ENCODE measurements at regions not wholly inside any gene's neighbourhood (a gene's known extent, or its start where the extent isn't known, plus 50 kb on each side); places are given as distances from the start of the nearest gene placed in this dataset.
A peak's percentile ranks its signal among the peaks of the same experiment; 100 is the strongest.
"Not testable (repeated sequence)": the region's sequence is repeated elsewhere in the genome, so short reads cannot be mapped to it uniquely, and the experiment has no call there.

DNA sequence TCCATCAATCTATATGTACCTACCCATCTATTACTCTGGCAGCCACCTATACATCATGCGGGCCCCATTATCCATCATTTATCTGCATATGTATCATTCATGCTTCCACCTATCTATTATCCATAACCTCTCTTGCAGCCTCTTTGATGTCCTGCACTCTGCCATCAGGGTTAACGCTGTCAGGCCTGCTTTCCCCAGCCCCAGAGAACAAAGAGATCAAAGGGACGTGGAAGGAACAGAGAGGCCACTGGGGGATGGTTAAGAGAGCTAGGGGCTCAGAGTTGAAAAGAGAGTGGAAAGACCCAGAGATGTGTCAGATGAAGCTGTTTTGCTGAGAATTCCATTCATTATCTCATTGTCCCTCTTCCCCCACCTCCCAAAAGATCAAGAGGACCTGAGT is 67.3 kb upstream of the CCDC167 start:
- no TSS peak for BruUV-seq (replicated peaks)
- Mint-ChIP-seq H3K4me1 (ENCODE audit: low read depth, unreplicated experiment) (peaks cover 8% of the 10 kb centered on the region), H3K36me3 (ENCODE audit: insufficient read depth, unreplicated experiment) (no peaks in the 10 kb centered on the region), H3K27me3 (ENCODE audit: insufficient read depth, unreplicated experiment) (no peaks in the 10 kb centered on the region), H3K4me3 (ENCODE audit: unreplicated experiment) (peak overlapping the region; percentile 64), H3K9me3 (ENCODE audit: unreplicated experiment) (no peaks in the 10 kb centered on the region), H3K27ac (ENCODE audit: unreplicated experiment) (no peak overlapping the region)
- peaks cover 6% of the 10 kb centered on the region; the same call in 1 of the 2 replicates for H3K4me1 ChIP-seq
- POLR2A ChIA-PET = no interaction called here
- H3K9me3 ChIP-seq = no peaks in the 10 kb centered on the region
- CTCF ChIA-PET = interaction anchor here (1.7 to 2.2 kb wide), 2 partner anchors 55 to 125 kb away, joined by 13 read pairs; no protein-coding TSS in a partner anchor
- H3K4me3 ChIP-seq (ENCODE audit: low read depth, low read length) = no peak overlapping the region
- no peaks in the 10 kb centered on the region for H3K36me3 ChIP-seq (ENCODE audit: control insufficient read depth, insufficient read depth, low read length)
- DNase-seq = no peak
- TF ChIP-seq, protein P1, sequence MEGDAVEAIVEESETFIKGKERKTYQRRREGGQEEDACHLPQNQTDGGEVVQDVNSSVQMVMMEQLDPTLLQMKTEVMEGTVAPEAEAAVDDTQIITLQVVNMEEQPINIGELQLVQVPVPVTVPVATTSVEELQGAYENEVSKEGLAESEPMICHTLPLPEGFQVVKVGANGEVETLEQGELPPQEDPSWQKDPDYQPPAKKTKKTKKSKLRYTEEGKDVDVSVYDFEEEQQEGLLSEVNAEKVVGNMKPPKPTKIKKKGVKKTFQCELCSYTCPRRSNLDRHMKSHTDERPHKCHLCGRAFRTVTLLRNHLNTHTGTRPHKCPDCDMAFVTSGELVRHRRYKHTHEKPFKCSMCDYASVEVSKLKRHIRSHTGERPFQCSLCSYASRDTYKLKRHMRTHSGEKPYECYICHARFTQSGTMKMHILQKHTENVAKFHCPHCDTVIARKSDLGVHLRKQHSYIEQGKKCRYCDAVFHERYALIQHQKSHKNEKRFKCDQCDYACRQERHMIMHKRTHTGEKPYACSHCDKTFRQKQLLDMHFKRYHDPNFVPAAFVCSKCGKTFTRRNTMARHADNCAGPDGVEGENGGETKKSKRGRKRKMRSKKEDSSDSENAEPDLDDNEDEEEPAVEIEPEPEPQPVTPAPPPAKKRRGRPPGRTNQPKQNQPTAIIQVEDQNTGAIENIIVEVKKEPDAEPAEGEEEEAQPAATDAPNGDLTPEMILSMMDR (IDR thresholded peaks at IDR 0.05; ENCODE audit: insufficient read depth in 1 of 2, low read depth in 1 of 2, low read length in 1 of 2, severe bottlenecking in 1 of 2, unreplicated experiment in 1 of 2) = no peak
- no peaks in the 10 kb centered on the region for H3K27me3 ChIP-seq (replicated peaks; ENCODE audit: control insufficient read depth, insufficient read depth, low read length)
- intact Hi-C loops (cut with micrococcal nuclease; ENCODE audit: unreplicated experiment) = loop anchor here (1.0 to 5.0 kb wide), 3 partner anchors 29 to 185 kb away; no protein-coding TSS in a partner anchor

DNA sequence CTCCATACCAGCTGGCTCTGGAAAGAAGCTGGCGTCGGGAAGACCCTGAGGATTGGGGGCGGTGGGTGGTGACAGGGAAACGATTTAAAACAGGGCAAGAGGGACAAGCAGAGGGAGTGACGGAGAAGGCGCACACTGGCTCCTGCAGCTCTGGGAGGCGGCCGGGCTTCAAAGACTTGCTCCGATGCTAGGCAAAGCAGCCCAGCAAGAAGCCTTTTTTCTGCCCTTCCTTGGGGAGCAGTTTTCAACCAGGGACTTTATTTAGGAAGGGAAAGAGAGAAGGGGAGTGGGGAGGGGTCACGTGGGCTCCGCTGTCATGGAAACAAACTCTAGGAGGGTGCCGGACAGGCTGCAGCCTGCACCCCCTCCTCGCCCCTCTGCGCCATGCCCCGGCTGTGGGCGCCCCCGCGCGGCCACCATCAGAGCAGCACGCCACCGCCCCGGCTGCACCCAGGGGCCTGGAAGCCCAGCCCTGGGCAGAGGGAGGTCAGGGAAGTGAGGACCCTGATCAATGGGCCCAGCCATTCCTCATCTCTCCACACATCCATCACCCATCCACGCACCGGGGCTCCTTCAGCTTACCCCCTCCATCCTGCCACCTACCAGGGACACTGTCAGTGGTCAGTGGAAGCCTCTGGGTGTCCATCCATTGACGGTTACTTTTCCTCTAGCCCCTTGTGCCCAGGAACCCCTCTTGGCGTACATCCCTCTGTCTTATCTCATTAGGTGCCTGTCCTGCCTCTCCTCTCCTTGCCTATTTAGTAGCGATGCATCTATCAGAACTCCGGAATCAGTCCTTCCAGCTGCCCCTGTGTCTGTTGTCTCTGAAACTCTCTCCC is 66.6 kb upstream of the CCDC167 start:
- Histone ChIP-seq H3K9me3 (no peaks in the 10 kb centered on the region), H3K36me3 (ENCODE audit: control insufficient read depth, insufficient read depth, low read length) (no peaks in the 10 kb centered on the region), H3K27me3 (replicated peaks; ENCODE audit: control insufficient read depth, insufficient read depth, low read length) (no peaks in the 10 kb centered on the region), H3K4me1 (peaks cover 6% of the 10 kb centered on the region; the same call in 1 of the 2 replicates), H3K4me3 (ENCODE audit: low read depth, low read length) (peak overlapping the region; percentile 30)
- DNase-seq = peak; percentile 47 to 80
- ChIA-PET CTCF (interaction anchor here (0.6 to 2.2 kb wide), 18 partner anchors 10 to 1798 kb away, joined by 3 to 16 read pairs (median 4); partner anchors contain the start of gene CCDC167), POLR2A (interaction anchor here (0.7 kb wide), 1 partner anchor 33 kb away, joined by 8 read pairs; no protein-coding TSS in a partner anchor)
- H3K36me3 Mint-ChIP-seq (ENCODE audit: insufficient read depth, unreplicated experiment) = no peaks in the 10 kb centered on the region
- TF ChIP-seq, protein P1 (IDR thresholded peaks at IDR 0.05; ENCODE audit: insufficient read depth in 1 of 2, low read depth in 1 of 2, low read length in 1 of 2, severe bottlenecking in 1 of 2, unreplicated experiment in 1 of 2) = peak; percentile 77 to 86
- H3K4me1 Mint-ChIP-seq (ENCODE audit: low read depth, unreplicated experiment) = peaks cover 8% of the 10 kb centered on the region
- no peak overlapping the region for H3K27ac Mint-ChIP-seq (ENCODE audit: unreplicated experiment)
- intact Hi-C loops (cut with micrococcal nuclease; ENCODE audit: unreplicated experiment) = loop anchor here (1.0 to 5.0 kb wide), 3 partner anchors 28 to 184 kb away; no protein-coding TSS in a partner anchor
- peak overlapping the region; percentile 64 for H3K4me3 Mint-ChIP-seq (ENCODE audit: unreplicated experiment)
- H3K9me3 Mint-ChIP-seq (ENCODE audit: unreplicated experiment) = no peaks in the 10 kb centered on the region
- no peaks in the 10 kb centered on the region for H3K27me3 Mint-ChIP-seq (ENCODE audit: insufficient read depth, unreplicated experiment)
- no TSS peak for BruUV-seq (replicated peaks)

DNA sequence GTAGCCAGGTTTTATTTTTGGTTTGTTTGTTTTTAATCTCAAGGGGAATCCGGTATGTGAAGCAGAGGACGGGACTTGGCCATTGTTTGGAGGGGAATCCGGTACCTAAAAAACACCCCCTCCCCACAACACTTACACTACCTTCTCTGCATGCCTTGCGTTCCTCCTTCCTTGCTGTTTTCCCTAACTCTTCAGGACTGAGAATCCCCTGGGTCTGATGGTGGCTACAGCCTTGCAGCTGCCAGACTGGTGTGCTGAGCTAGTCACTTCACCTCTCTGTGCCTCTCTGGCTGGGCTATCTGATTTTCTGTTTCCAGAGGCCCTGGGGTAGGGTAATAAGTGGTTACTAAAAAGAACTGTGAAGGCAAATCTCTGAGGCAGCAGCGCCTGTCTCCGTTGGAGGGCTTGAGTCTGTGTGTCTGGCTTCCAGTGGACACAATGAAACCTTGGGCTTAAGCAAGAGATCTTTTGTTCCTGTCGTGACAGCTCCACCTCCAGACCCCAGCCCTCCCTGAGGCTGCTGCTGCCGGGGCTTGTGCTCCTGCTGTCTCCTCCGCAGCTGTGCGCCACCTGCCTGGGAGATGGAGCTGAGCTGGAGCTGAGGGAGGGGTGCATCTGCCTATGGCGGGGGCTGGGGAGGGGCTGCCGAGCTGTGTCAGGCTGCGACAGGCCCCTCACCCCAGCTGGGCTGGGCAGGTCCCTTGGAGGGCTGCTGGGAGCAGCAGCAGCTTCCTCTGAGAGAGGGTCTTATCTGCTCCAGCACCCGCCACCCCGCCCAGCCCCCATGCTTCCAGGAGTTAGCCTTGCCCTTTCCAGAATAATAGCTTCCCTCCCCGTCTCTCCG is 65.8 kb upstream of the CCDC167 start:
- Histone ChIP-seq H3K4me3 (ENCODE audit: low read depth, low read length) (peak overlapping the region; percentile 30), H3K27me3 (replicated peaks; ENCODE audit: control insufficient read depth, insufficient read depth, low read length) (no peaks in the 10 kb centered on the region), H3K36me3 (ENCODE audit: control insufficient read depth, insufficient read depth, low read length) (no peaks in the 10 kb centered on the region), H3K4me1 (peaks cover 6% of the 10 kb centered on the region; the same call in 1 of the 2 replicates), H3K9me3 (no peaks in the 10 kb centered on the region)
- TF ChIP-seq, protein P1 (IDR thresholded peaks at IDR 0.05; ENCODE audit: insufficient read depth in 1 of 2, low read depth in 1 of 2, low read length in 1 of 2, severe bottlenecking in 1 of 2, unreplicated experiment in 1 of 2) = peak in 1 of 2 experiments; percentile 23
- POLR2A ChIA-PET = interaction anchor here (0.7 kb wide), 1 partner anchor 32 kb away, joined by 8 read pairs; no protein-coding TSS in a partner anchor
- intact Hi-C loops (cut with micrococcal nuclease; ENCODE audit: unreplicated experiment) = loop anchor here (1.0 to 5.0 kb wide), 3 partner anchors 27 to 183 kb away; no protein-coding TSS in a partner anchor
- no TSS peak for BruUV-seq (replicated peaks)
- no peaks in the 10 kb centered on the region for H3K27me3 Mint-ChIP-seq (ENCODE audit: insufficient read depth, unreplicated experiment)
- CTCF ChIA-PET = interaction anchor here (0.6 to 2.2 kb wide), 20 partner anchors 9 to 1797 kb away, joined by 3 to 16 read pairs (median 4); partner anchors contain the start of gene CCDC167
- no peaks in the 10 kb centered on the region for H3K36me3 Mint-ChIP-seq (ENCODE audit: insufficient read depth, unreplicated experiment)
- peaks cover 8% of the 10 kb centered on the region for H3K4me1 Mint-ChIP-seq (ENCODE audit: low read depth, unreplicated experiment)
- H3K9me3 Mint-ChIP-seq (ENCODE audit: unreplicated experiment) = no peaks in the 10 kb centered on the region
- peak overlapping the region; percentile 64 for H3K4me3 Mint-ChIP-seq (ENCODE audit: unreplicated experiment)
- H3K27ac Mint-ChIP-seq (ENCODE audit: unreplicated experiment) = peak overlapping the region; percentile 47
- DNase-seq = peak; percentile 62 to 68

DNA sequence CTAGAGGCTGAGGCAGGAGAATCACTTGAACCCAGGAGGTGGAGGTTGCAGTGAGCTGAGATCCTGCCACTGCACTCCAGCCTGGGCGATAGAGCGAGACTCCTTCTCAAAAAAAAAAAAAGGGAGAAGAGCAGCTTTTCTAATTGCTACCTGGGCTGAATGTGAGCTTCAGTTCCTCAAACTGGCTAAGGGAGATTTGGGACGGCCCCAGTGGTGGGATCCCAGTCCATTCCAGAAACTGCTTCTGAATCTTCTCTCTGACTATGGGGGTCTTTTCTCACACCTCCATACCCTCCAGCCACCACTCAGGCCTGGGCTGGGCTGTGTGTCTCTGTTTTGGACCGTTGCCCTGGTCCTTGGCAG is 63.2 kb upstream of the CCDC167 start:
- H3K27me3 Mint-ChIP-seq (ENCODE audit: insufficient read depth, unreplicated experiment); H3K4me3 Mint-ChIP-seq (ENCODE audit: unreplicated experiment); intact Hi-C loops (cut with micrococcal nuclease; ENCODE audit: unreplicated experiment); H3K36me3 ChIP-seq (ENCODE audit: control insufficient read depth, insufficient read depth, low read length); H3K9me3 ChIP-seq; H3K36me3 Mint-ChIP-seq (ENCODE audit: insufficient read depth, unreplicated experiment); H3K27me3 ChIP-seq (replicated peaks; ENCODE audit: control insufficient read depth, insufficient read depth, low read length); H3K4me1 ChIP-seq; CTCF ChIA-PET; H3K27ac Mint-ChIP-seq (ENCODE audit: unreplicated experiment); H3K4me3 ChIP-seq (ENCODE audit: low read depth, low read length); H3K9me3 Mint-ChIP-seq (ENCODE audit: unreplicated experiment); BruUV-seq (replicated peaks); POLR2A ChIA-PET; H3K4me1 Mint-ChIP-seq (ENCODE audit: low read depth, unreplicated experiment); DNase-seq: not testable (repeated sequence)
